Natural killer cell (primary cell): ENCODE measurements at regions not wholly inside any gene's neighbourhood (a gene's known extent, or its start where the extent isn't known, plus 50 kb on each side); places are given as distances from the start of the nearest gene placed in this dataset.
"Not testable (repeated sequence)": the region's sequence is repeated elsewhere in the genome, so short reads cannot be mapped to it uniquely, and the experiment has no call there.

ENCODE experiments used
- ATAC-seq, 3 donors: fragments of 150-1000 bp in 2 of 3; fragments of 200-7000 bp in 1 of 3; cut with Tn5 transposase; 1 replicate in 1 of 3; 2 replicates in 2 of 3; pipeline ENCODE4 v1.10.0; 2021; ENCODE audit warnings: mild to moderate bottlenecking in 2 of 3, moderate library complexity in 2 of 3
- DNase-seq, 2 donors: peaks; one replicate each; pipeline versions ENCODE4 v3.0.0 to v3.0.0-alpha.2; 2013 to 2021; ENCODE audit warnings: mixed read lengths in 1 of 2
- H3K27ac ChIP-seq: one replicate; pipeline ENCODE4 v1.5.1; 2013; ENCODE audit warnings: mild to moderate bottlenecking, low read length
- H3K27me3 ChIP-seq: one replicate; pipeline ENCODE4 v1.6.1; 2013; ENCODE audit warnings: low read length; ENCODE audit not compliant: control insufficient read depth, insufficient read depth
- H3K36me3 ChIP-seq: one replicate; pipeline ENCODE4 v1.6.1; 2013; ENCODE audit warnings: low read length; ENCODE audit not compliant: control insufficient read depth, insufficient read depth
- H3K4me1 ChIP-seq: one replicate; pipeline ENCODE4 v1.6.1; 2013; ENCODE audit warnings: low read length; ENCODE audit not compliant: control insufficient read depth, insufficient read depth
- H3K4me3 ChIP-seq: one replicate; pipeline ENCODE4 v1.5.1; 2013; ENCODE audit warnings: low read length
- H3K9me3 ChIP-seq: one replicate; pipeline ENCODE4 v1.6.1; 2013; ENCODE audit warnings: low read length; ENCODE audit not compliant: control insufficient read depth, insufficient read depth
- H3K27ac Mint-ChIP-seq, 2 donors: one replicate each; pipeline ENCODE4 v1.8.0; 2022; ENCODE audit warnings: mild to moderate bottlenecking in 2 of 2, mixed read lengths in 2 of 2, moderate library complexity in 1 of 2
- H3K27me3 Mint-ChIP-seq, 2 donors: one replicate each; pipeline ENCODE4 v1.8.0; 2022; ENCODE audit warnings: low read depth in 2 of 2, mixed read lengths in 2 of 2
- H3K36me3 Mint-ChIP-seq: one replicate; pipeline ENCODE4 v1.8.0; 2022; ENCODE audit warnings: mixed read lengths
- H3K4me1 Mint-ChIP-seq, 2 donors: one replicate each; pipeline ENCODE4 v1.8.0; 2022; ENCODE audit warnings: mixed read lengths in 2 of 2
- H3K4me3 Mint-ChIP-seq: one replicate; pipeline ENCODE4 v1.8.0; 2022; ENCODE audit warnings: mild to moderate bottlenecking, moderate library complexity, mixed read lengths
- H3K9me3 Mint-ChIP-seq, 2 donors: one replicate each; pipeline ENCODE4 v1.8.0; 2022; ENCODE audit warnings: mixed read lengths in 2 of 2
- WGBS: methylation state at CpG from one replicate; pipeline ENCODE4 v1.1.7; 2013; ENCODE audit warnings: missing lambda C conversion rate; ENCODE audit not compliant: insufficient coverage; 5-methylcytosine and 5-hydroxymethylcytosine counted together
- intact Hi-C: fragments of 100-400 bp; cut with micrococcal nuclease; formaldehyde crosslinking; loops from one replicate; pipeline ENCODE4 v1.14.2; 2022
- TF ChIP-seq, protein P1 (sequence below): fragments of 200-600 bp; IDR thresholded peaks from one replicate; pipeline ENCODE4 v1.8.0; 2022; ENCODE audit warnings: antibody characterized with exemption

GRCh38 chr5:101338226-101338625 is 435.1 kb upstream of the ST8SIA4 start:
- WGBS = no CpG with 5 or more reads among the region's 2 CpGs
- no peak for ATAC-seq
- H3K27ac Mint-ChIP-seq = no peak overlapping the region
- no peaks in the 10 kb centered on the region for H3K4me1 ChIP-seq
- peaks cover 5 to 7% of the 10 kb centered on the region in 2 donors for H3K9me3 Mint-ChIP-seq
- H3K36me3 Mint-ChIP-seq = no peaks in the 10 kb centered on the region
- no peaks in the 10 kb centered on the region for H3K4me1 Mint-ChIP-seq
- no peak for DNase-seq
- no peak overlapping the region for H3K4me3 Mint-ChIP-seq
- TF ChIP-seq, protein P1, sequence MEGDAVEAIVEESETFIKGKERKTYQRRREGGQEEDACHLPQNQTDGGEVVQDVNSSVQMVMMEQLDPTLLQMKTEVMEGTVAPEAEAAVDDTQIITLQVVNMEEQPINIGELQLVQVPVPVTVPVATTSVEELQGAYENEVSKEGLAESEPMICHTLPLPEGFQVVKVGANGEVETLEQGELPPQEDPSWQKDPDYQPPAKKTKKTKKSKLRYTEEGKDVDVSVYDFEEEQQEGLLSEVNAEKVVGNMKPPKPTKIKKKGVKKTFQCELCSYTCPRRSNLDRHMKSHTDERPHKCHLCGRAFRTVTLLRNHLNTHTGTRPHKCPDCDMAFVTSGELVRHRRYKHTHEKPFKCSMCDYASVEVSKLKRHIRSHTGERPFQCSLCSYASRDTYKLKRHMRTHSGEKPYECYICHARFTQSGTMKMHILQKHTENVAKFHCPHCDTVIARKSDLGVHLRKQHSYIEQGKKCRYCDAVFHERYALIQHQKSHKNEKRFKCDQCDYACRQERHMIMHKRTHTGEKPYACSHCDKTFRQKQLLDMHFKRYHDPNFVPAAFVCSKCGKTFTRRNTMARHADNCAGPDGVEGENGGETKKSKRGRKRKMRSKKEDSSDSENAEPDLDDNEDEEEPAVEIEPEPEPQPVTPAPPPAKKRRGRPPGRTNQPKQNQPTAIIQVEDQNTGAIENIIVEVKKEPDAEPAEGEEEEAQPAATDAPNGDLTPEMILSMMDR = no peak
- H3K36me3 ChIP-seq = no peaks in the 10 kb centered on the region
- no peak overlapping the region for H3K27ac ChIP-seq
- no peak overlapping the region for H3K4me3 ChIP-seq
- no peaks in the 10 kb centered on the region for H3K27me3 ChIP-seq
- H3K9me3 ChIP-seq = peaks cover 3% of the 10 kb centered on the region
- no peaks in the 10 kb centered on the region for H3K27me3 Mint-ChIP-seq
- intact Hi-C loops = no loop called here

- ATAC-seq = no peak
Observed at GRCh38 chr5:101327816-101328215, 424.7 kb upstream of the ST8SIA4 start.

DNA sequence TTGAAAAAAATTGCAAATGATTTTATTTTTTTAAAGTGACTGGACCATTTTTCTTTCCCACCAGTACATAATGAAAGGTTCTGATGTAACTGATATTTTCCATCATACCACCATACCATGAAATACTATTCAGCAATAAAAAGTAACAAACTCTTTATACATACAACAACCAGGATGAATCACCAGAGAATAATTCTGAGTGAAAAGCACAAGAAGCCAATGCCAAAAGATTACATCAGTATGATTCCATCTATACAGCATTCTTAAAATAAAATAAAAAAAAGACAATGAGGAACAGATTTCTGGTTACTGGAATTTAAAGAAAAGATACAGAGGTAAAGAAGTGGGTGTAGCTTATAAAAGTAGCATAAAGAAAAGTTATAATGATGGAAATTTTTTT is 423.7 kb upstream of the ST8SIA4 start:
- H3K27ac Mint-ChIP-seq = no peak overlapping the region
- intact Hi-C loops = no loop called here
- peaks cover 6% of the 10 kb centered on the region for H3K36me3 Mint-ChIP-seq
- DNase-seq = no peak
- ATAC-seq = no peak
- H3K9me3 Mint-ChIP-seq = peaks cover 13 to 20% of the 10 kb centered on the region in 2 donors
- no peak overlapping the region for H3K4me3 Mint-ChIP-seq
- TF ChIP-seq, protein P1 = no peak
- H3K36me3 ChIP-seq = no peaks in the 10 kb centered on the region
- H3K4me1 Mint-ChIP-seq = no peaks in the 10 kb centered on the region
- H3K27me3 Mint-ChIP-seq = no peaks in the 10 kb centered on the region
- no peak overlapping the region for H3K4me3 ChIP-seq
- no peaks in the 10 kb centered on the region for H3K27me3 ChIP-seq
- H3K27ac ChIP-seq = no peak overlapping the region
- no peaks in the 10 kb centered on the region for H3K9me3 ChIP-seq
- H3K4me1 ChIP-seq = no peaks in the 10 kb centered on the region

More at GRCh38 chr5:101327816-101328215, 424.7 kb upstream of the ST8SIA4 start:
- H3K4me1 Mint-ChIP-seq = no peaks in the 10 kb centered on the region
- H3K4me3 Mint-ChIP-seq = no peak overlapping the region
- H3K4me3 ChIP-seq = no peak overlapping the region
- DNase-seq = no peak
- H3K36me3 ChIP-seq = no peaks in the 10 kb centered on the region
- intact Hi-C loops = no loop called here
- no peaks in the 10 kb centered on the region for H3K27me3 Mint-ChIP-seq
- TF ChIP-seq, protein P1 = no peak
- no peak overlapping the region for H3K27ac Mint-ChIP-seq
- H3K4me1 ChIP-seq = no peaks in the 10 kb centered on the region
- no peaks in the 10 kb centered on the region for H3K27me3 ChIP-seq
- peaks cover 14 to 19% of the 10 kb centered on the region in 2 donors for H3K9me3 Mint-ChIP-seq
- no peaks in the 10 kb centered on the region for H3K9me3 ChIP-seq
- no CpG with 5 or more reads among the region's 1 CpG for WGBS
- no peak overlapping the region for H3K27ac ChIP-seq
- H3K36me3 Mint-ChIP-seq = peaks cover 6% of the 10 kb centered on the region

DNA sequence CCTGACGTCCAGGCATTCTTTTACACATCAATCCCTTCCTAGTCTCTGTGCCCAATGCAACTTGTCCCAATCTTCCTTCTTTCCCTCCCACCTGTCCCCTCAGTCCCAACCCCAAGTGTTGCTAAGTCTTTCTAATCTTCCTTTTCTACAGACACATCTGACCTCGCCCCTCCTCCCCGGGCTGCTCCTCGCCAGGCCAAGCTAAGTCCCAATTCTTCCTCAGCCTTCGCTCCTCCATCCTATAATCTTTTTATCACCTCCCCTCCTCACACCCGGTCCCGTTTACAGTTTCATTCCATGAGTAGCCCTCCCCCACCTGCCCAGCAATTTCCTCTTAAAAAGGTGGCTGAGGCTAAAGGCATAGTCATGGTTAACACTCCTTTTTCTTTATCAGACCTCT is 413.3 kb upstream of the ST8SIA4 start:
- ATAC-seq, H3K36me3 ChIP-seq, H3K9me3 ChIP-seq, H3K9me3 Mint-ChIP-seq, H3K4me1 Mint-ChIP-seq, H3K36me3 Mint-ChIP-seq, H3K4me1 ChIP-seq, H3K27me3 ChIP-seq, H3K4me3 ChIP-seq, H3K27me3 Mint-ChIP-seq, H3K4me3 Mint-ChIP-seq, H3K27ac ChIP-seq, intact Hi-C loops, H3K27ac Mint-ChIP-seq, DNase-seq: not testable (repeated sequence)
- WGBS = 88% methylated on average over 7 of the region's 7 CpGs
